ENCODE measurements at regions not wholly inside any gene's neighbourhood (a gene's known extent, or its start where the extent isn't known, plus 50 kb on each side); places are given as distances from the start of the nearest gene placed in this dataset.

- TF ChIP-seq CTCF (IDR thresholded peaks at IDR 0.05) = no peak
- TF ChIP-seq EZH2 (IDR thresholded peaks at IDR 0.05; ENCODE audit: borderline replicate concordance, insufficient read depth, low read depth, low read length, poor library complexity, severe bottlenecking) = no peak
Measured at GRCh38 chr10:78299851-78300468, 266.3 kb downstream of the RPS24 start.
